NCI-H82 treated with DMSO at 0.1 percent for 48 hours (cell line): ENCODE measurements at regions not wholly inside any gene's neighbourhood (a gene's known extent, or its start where the extent isn't known, plus 50 kb on each side); places are given as distances from the start of the nearest gene placed in this dataset.

Experiments
- DNase-seq: peaks from one replicate; lab custom pipeline; 2025; ENCODE audit not compliant: unreplicated experiment; lab: John Stamatoyannopoulos, UW

DNA sequence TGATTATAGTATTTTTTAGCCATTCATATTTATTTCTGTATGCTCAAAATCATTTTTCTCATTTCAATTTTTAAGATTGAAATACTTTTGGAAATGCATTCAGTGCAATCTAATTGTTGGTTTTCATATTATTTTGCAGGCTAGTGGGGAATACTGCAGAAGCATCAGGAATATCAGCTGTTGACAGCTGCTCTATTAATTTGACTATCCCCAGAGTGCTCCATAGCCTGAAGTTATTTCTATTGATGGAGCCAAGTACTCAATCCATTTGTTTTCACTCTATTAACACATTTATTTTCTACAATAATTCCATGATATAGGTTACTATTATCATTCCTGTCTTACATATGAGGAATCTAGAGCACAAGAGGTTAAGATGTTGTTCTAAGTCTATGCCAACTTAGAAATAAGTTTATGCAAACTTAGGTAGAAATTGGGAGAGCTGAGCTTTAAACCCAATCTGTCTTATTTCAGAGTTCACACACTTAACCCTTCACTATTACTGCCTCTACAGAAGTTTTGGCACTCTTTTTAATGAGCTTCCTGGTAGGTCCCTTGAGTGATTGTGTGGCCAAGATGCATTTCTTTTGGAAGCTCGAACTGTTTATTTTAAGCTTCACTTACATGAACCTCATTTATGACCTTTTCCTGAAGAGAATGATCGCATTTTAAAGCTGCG lies 65.6 kb upstream of the PCDH18 start:
- DNase-seq, result no peak

DNA sequence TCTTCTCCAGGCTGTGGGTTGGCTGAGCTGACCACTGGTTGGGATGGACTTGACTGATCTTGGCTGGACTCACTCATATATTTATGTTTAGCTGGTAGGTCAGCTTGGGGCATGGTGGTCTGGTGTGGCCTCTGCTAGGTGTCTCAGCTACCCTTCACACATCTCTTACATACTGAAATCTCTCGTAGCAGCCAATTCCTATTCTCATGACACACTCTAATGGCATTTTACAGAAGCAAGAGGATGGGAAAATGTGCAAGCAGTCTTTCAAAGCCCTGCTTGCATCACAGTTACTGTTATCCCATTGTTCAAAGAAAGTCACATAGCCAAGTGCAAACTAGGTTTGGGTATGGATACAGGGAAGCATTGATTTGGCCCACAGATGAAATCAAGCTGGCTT lies 55.5 kb upstream of the PCDH18 start:
- no peak for DNase-seq

GRCh38 chr4:137583671-137584070 lies 51.4 kb upstream of the PCDH18 start:
- no peak for DNase-seq
